IPS DF 4.7 (cell line): ENCODE measurements at regions not wholly inside any gene's neighbourhood (a gene's known extent, or its start where the extent isn't known, plus 50 kb on each side); places are given as distances from the start of the nearest gene placed in this dataset.
A peak's percentile ranks its signal among the peaks of the same experiment; 100 is the strongest.
"Not testable (repeated sequence)": the region's sequence is repeated elsewhere in the genome, so short reads cannot be mapped to it uniquely, and the experiment has no call there.

Experiments
- DNase-seq: peaks from one replicate; pipeline ENCODE4 v3.0.0-alpha.2; 2013; ENCODE audit warnings: low spot score; ENCODE audit errors: extremely low read depth

GRCh38 chr12:85573635-85574214, 262.5 kb downstream of the RASSF9 start:
- no peak for DNase-seq

GRCh38 chr12:85574291-85574690, 261.9 kb downstream of the RASSF9 start:
- DNase-seq: no peak

DNA sequence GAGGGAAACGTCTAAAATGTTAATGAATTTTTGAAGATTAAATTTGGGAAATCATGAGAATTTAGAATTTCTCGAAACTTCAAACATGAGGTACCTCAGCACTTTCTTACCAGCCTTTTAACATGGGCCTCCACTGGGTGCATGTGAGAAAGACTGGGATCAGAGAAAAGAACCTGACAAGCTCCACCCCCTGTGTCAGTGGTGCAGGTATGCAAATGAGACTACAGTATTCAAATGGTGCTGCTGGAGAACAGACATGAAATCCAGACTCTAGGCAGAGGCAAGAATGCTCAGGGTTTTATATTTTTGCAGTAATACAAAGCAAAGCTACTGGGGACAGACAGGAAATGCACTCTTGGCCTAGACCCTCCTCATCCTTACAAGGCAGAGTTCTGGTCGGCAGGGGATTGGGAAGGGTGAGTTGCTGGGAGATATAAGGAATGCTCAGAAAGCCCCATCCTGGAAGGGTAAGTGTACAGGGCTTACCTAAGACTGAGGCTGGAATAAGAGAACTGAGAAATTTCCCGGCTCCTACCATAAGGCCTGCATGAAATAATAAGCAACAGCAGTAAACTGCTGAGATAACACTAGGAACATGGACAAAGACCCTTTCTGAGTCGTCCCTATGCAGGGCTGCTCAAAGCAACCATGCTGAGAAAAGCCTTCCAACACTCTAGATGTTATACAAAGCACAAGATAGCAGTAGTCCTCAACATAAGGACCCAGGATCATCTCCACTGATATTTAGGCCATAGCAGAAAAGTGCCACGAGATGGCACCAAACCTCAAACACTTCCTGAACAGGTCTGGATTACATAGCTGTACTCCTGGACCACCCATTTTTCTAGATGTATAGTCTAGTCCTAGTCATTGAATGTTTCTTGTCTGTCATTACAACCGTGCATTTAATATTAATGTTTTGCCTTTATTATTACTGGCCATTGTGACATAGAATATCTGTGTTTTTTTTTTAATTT, 260.8 kb downstream of the RASSF9 start:
- peak; percentile 58 for DNase-seq

DNA sequence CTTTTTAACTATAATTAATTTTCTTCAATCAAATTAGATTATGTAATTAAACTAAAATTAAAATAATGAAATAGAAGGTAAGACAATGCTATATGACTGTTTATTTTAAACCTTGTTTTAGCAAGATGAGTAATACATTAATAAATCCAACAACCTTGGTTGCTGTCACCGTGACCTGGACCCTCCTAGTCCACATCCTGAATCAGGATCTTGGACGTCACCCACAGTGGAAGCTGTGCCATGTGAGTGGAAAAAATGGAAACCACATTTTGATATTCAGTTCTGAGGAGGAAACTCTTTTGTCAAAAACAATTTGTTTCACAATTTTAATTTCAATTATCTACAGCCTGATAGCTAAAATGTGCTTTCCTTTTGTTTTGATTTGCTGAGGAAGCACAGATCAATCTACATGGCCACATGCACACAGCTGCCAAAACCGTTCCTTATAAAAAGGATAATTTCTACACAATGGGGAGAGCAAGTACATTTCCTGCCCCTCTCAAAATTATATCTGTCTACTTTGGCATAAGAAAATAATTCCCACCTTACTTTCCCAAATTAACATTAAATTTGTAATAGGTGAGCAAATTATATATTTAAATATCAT, 255.5 kb downstream of the RASSF9 start:
- no peak for DNase-seq

- no peak for DNase-seq
Measured at GRCh38 chr12:85587158-85587557, 249.1 kb downstream of the RASSF9 start.

GRCh38 chr12:85588221-85588620, 248.0 kb downstream of the RASSF9 start:
- no peak for DNase-seq

GRCh38 chr12:85600841-85601240, 235.4 kb downstream of the RASSF9 start:
- DNase-seq: no peak

- DNase-seq: no peak
Measured at GRCh38 chr12:85603556-85603955, 232.7 kb downstream of the RASSF9 start.

DNA sequence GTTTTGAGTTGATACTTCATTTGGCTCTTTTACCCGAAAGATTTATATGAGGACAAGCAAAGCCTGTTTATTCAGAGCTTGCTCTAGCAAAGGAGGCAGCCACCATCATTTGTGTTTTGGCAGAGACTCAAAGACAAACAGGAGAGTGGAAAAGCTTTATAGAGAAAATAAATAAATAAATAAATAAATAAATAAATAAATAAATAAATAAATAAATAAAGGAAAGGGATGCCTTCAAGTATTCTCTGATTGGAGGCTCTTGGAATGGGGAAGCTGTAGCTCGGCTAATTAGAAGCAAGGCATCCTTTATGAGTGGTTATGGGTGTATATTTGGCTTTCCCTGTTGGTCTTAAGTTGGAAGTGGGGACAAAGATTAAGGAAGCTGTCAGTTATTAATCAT, 229.8 kb downstream of the RASSF9 start:
- no peak for DNase-seq

GRCh38 chr12:85609778-85610177, 226.4 kb downstream of the RASSF9 start:
- no peak for DNase-seq

DNA sequence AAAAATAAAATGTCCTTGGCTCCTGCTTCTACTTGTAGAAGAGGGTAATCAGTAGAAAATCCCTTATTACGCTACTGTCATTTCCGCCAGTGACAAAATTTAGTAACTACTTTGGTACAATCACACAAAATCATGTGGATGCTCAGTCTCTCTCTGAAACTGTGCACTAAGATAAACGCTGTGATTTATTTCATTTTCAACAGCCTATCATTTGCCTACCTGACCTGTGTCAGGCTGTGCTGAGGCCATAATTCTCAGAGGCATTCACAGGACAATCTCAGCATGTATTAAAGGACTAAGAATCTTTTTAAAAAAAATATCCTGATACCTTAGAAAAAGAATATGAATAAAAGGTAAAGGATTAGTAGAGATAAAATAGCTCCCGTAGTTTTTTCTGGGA, 226.0 kb downstream of the RASSF9 start:
- no peak for DNase-seq

GRCh38 chr12:85616201-85616600, 220.0 kb downstream of the RASSF9 start:
- DNase-seq: no peak

GRCh38 chr12:85617307-85618091, 218.7 kb downstream of the RASSF9 start:
- no peak for DNase-seq

DNA sequence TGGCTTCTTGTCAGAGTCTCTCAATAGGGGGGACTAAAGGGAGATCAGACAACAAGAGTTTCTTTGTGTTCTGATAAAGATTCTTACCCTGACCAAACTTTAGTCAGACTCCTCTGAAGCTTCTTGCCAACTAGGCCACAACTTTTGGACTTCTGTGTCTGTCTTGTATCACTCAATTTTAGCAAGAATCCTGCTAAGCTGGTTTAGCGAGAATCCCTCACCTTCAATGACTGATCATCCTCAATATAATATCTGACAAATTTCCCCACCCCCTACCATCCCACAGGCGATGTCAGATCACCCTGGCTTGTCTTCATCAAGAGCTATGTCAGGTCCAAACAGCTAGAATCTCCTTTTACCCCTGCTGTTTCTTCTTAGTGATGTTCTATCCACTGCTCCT, 215.2 kb downstream of the RASSF9 start:
- DNase-seq: no peak

- no peak for DNase-seq
Measured at GRCh38 chr12:85623763-85624162, 212.4 kb downstream of the RASSF9 start.

GRCh38 chr12:85625467-85625866, 210.7 kb downstream of the RASSF9 start:
- DNase-seq: no peak

DNA sequence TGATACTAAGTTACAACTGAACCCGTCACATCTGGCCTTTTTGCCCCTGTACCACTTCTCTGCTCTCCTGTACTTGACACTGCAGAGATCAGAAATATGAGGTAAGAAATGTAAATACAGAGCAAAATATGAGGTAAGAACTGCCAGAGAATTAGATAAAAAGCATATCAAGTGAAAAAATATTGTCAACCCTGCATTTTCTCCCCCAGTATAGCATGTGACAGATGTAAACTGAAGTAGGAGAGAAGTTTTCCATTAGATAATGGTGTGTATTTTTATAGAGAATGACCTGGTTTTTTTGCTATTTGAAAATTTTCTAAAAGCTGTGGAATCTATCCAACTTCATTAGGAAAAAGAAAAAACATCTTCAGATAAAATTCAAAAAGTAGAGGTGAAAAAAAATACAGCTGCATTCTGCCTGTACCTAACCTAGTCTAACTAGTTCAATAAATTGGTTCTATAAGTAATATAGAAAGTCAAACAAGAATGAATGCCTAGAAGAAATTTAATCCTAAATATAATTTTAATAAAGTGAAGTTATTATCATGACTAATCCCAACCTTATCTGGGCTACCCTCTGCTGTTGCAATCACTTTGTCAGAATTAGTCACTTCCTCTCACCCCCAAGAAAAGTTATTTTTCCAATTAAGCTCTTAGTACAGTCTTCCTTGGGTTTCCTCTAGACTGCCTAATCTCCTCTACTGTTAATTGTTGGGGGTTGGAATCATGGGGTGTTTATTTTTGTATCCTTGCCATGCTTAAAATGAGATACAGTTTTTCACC, 210.0 kb downstream of the RASSF9 start:
- DNase-seq: no peak

DNA sequence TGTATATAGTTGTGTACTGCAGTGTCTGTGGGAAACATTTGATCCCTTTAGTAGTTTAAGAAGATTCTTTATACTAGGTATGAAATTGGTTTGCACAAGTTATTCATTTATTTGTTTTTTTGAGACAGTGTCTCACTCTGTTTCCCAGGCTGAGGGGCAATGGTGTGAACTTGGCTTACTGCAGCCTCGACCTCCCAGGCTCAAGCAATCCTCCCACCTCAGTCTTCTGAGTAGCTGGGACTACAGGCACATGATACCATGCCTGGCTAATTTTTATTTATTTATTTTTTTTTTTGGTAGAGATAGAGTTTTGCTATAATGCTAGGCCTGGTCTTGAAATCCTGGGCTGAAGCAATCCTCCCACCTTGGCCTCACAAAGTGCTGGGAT, 209.4 kb downstream of the RASSF9 start:
- DNase-seq: no peak

DNA sequence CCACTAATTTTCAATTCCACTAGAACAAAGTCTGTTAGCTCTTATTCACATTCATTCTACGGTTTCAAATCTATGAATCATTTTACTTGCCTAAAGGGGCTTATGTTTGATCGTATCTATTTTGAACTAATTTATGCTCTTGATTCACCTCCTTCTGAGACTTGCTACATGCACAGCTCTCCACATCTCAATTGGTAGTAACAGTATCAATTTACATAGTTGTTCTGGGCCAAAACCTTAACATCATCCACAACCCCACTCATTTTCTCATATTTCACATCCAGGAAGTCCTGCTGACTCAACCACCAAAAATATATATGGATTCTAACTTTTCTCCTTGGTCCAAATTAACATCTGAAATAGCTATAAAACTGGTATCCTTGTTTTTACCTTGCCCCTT, 208.6 kb downstream of the RASSF9 start:
- no peak for DNase-seq

- not testable (repeated sequence) for DNase-seq
Measured at GRCh38 chr12:85628562-85628961, 207.6 kb downstream of the RASSF9 start.

DNA sequence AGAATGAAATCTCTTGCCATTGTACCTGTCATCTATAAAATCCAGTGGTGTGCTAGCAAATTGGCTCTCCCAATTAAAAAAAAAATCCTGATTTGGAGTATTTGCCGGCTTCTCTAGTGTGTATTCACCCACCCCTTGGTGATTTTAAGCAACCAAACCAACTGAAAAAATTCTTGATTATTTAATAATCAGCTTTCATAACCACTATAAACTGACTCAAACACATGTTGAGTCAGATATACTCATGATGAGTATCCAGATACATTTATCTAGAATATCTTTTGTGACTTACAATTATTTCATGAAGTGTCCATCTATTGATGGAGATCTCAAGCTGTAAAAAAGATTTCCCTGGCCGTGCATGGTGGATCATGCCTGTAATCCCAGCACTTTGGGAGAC, 205.4 kb downstream of the RASSF9 start:
- no peak for DNase-seq
